Posterior cingulate gyrus (tissue), 11 donors: ENCODE measurements at regions not wholly inside any gene's neighbourhood (a gene's known extent, or its start where the extent isn't known, plus 50 kb on each side); places are given as distances from the start of the nearest gene placed in this dataset.

Experiments
- DNase-seq, 10 donors: peaks; one replicate each; pipeline versions ENCODE4 v3.0.0 to v3.0.0-alpha.2; 2020 to 2021; ENCODE audit warnings: mixed read lengths in 3 of 10
- intact Hi-C: fragments of 100-400 bp; cut with DNase I; formaldehyde crosslinking; loops from one replicate; pipeline ENCODE4 v1.15.1; 2023

DNA sequence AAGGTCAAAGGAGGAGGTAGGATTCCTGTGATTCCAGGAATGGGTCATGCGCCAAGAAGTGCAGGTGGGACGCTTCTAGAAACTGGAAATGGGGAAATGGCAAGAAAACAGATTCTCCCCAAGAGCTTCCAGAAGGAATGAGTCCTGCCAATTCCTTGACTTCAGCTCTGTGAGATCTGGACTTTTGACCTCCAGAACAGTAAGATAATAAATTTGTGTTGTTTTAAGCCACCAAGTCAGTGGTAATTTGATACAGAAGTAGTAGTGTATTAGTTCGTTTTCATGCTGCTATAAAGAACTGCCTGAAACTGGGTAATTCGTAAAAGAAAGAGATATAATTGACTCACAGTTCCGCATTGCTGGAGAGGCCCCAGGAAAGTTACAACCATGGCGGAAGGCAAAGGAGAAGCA, 178.6 kb upstream of the GALNT17 start:
- intact Hi-C loops, result no loop called here
- DNase-seq, result no peak

DNA sequence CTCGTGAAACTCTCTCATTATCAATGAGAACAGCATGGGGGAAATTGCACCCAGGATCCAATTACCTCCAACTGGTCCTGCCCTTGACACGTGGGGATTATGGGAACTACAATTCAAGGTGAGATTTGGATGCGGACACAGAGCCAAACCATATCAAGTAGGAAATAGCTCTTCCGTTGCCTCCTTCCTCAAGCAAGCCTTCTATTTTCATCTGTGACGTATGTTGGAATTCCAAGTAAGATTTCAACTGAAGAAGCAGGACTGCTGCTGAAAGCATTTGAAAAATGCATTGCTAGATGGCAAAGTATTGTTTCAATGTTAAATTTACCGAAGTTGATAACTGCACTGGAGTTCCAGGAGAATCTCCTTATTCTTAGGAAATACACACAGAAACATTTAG, 178.1 kb upstream of the GALNT17 start:
- DNase-seq, result no peak
- intact Hi-C loops, result no loop called here

DNA sequence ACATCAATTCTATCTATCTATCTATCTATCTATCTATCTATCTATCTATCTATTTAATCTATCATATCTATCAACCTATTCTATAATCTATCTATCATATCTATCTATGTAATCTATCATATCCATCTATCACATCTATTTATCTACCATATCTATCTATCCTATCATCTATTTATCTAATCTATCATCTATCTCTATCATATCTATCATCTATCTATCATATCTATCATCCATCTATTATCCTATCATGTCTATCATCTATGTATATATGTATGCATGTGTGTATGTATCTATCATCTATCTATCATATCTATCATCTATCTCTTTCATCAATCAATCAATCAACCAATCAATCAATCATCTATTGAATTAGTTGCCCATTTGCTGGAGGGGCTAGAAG, 159.3 kb upstream of the GALNT17 start:
- intact Hi-C loops, result loop anchor here (1.0 kb wide), 1 partner anchor 17 kb away; no protein-coding TSS in a partner anchor
- DNase-seq, result no peak

DNA sequence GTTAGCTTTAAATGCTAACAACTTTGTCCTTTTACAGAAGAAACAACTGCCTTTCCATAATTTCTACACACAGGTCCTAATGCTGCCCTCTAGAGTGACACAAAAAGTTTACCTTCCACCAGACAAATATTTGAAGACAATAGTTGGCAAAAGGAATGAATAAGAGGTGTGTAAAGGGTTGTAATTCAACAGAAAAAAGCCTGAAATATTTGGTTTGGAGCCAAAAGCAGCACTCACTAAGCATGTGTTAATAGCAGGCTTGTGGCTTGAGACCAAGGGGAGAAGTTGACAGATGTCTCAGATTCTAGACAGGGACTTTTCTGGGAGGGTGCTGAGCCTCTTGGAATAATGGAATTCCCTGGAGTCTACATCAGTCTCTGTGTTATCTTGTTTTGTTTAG, 156.2 kb upstream of the GALNT17 start:
- intact Hi-C loops, result no loop called here
- DNase-seq, result no peak

DNA sequence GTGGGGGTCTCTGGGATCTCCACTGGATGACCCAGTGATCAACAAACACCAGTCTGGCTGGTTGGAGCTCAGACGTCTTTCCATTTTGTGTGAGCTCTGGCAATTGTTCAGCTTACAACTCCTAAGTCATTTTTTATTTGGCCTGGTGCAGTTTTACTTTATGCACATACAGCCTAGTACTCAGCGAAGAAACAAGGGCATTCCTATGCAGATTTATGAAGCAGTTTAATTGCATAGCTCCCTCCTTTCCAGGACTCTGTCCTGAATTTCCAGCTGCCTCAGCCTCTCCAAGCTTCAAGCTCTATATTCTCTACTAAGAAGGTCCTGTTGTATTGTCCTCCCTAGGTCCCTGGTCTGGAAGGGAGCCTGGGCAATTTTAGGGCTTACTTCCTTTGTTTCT, 145.6 kb upstream of the GALNT17 start:
- intact Hi-C loops, result no loop called here

DNA sequence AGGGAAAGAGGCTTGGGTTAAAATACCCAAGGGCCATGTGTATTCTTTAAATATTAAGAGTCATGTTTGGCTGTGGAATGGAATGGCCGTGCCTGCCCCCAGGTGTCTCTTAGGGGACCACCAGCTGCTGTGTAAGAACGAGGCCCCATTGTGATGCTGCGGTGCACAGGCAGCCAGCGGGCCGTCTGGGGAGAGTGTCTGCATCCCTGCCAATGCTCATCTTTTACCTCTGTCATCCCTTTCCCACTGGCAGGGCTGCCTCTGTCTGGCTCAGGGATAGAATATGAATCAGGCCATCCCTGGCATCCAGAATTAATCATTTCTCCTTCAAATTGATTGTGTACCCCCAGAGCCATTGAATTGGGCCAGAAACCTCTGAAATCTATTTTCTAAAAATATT, 137.8 kb upstream of the GALNT17 start:
- no peak for DNase-seq
- intact Hi-C loops, result no loop called here

More for the DNA sequence above, 145.6 kb upstream of the GALNT17 start:
- no peak for DNase-seq

DNA sequence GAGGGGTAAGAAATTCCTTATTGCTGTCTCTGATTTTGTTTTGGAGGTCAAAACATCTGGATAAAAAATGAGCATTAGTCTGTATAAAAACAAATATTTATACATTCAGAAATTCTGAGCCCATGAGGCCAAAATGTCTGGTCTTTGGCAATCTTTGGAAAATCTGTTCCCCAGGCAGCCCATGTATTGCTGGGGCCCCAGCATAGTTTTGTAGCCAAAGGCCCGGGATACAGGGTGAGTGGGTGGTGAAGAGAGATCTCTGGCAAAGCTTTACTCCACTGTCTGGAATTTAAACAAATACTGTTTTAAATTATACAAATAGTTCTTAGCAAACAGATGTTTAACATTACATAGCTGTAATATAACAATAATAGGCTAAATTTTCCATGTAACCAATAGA, 134.7 kb upstream of the GALNT17 start:
- no peak for DNase-seq
- intact Hi-C loops, result no loop called here

DNA sequence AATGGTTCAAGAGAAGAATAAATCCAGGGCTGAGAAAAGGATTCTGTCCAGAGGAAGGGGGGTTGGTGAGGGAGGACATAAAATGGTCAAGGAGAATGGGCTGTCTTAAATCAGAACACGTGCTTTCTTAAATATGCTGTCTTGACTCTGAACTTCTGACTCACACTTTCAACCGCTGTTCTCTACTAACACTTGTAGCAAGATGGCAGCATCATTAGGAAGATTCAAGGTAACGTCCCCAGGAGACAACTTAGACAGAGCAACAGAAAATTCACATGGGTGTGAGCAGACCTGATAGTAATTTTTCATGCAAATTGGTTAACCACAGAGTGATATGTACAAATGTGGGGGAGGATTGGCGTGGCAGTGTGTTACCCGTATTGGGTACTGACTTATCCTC, 126.8 kb upstream of the GALNT17 start:
- DNase-seq, result no peak
- intact Hi-C loops, result no loop called here

DNA sequence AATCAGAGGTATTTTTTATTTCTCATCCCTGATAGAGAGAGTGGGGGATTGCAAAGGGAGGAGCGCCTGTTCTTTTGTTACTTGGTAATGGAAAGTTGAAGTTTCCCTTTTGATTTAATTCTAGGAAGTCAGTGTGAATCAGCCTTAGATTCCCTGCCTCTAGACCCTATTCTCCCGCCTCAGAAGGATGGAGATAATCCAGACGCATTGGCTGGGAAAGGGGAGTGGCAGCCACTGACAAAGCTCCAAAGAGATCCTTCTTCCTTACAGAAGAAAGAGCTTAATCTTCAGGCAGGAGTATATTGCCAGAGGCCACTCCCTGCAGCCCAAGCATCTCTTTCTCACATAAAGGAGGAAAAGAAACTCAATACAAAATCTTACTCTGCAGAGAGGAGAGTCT, 122.3 kb upstream of the GALNT17 start:
- no peak for DNase-seq
- intact Hi-C loops, result no loop called here

DNA sequence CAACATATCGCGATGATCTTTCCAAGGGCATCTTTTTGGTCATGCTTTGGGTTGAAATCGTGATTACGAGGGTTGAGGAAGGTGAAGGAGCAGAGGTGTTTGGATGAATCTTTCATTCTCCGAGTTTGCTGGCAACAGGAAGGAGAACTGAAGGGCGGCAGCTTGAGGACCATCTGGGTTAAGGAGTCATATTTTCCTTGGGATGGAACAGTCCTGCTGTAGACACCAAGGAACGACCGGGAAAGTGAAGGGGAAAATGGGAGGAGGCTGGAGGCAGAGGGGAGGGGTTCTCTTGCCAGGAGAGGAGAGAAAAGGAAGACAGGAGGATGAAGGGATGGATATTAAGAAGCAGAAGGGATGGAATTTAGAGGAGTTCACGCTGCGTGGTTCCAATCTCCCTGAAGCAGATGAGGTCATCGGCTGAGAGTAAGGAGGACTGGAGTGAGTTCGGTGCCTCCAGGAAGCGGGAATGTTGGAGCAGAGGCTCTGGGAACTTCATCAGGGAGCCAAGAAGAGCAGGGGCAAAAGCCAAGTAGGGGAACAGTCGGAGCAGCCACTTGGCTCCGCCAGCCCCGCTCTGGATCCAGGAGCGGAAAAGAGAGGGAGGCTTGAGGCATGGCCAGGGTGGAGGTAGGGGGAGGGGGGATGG, 116.6 kb upstream of the GALNT17 start:
- intact Hi-C loops, result no loop called here
- no peak for DNase-seq

DNA sequence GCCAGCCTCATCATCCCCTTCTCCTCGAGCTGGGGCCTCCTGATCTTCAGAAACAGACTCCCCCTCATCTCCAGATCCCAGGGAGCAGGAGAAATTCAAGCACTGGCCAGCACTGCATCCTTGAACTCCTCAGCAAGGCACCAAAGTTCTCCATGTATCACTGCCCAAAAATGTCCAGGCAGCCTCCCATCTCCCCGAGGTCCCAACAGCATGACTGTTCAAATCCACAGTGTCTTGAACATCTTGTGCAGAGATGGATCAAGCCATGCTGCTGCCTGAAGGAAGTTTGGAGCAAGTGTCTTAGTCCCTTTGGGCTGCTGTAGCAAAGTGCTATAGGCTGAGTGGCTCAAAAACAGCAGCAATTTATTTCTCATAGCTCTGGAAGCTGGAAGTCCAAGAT, 115.5 kb upstream of the GALNT17 start:
- no peak for DNase-seq
- intact Hi-C loops, result no loop called here

DNA sequence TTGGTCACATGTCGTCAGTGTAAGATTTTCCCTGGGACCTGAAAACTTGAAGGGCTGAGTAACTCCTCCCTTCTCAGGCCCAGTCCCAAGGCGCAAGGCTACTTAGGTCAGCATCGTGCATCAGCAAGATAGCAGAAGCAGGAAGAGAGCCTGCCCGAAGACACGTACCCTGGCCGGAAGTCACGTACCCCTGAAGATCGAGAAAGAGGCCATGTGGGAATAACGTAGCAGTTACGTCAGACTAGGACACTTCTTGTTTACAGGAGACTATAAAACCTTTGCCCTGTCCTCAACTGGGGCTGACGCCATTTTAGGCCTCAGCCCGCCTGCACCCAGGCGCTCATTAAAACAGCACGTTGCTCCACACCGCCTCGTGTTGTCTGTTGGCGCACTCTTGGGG, 114.3 kb upstream of the GALNT17 start:
- no peak for DNase-seq
- intact Hi-C loops, result no loop called here

DNA sequence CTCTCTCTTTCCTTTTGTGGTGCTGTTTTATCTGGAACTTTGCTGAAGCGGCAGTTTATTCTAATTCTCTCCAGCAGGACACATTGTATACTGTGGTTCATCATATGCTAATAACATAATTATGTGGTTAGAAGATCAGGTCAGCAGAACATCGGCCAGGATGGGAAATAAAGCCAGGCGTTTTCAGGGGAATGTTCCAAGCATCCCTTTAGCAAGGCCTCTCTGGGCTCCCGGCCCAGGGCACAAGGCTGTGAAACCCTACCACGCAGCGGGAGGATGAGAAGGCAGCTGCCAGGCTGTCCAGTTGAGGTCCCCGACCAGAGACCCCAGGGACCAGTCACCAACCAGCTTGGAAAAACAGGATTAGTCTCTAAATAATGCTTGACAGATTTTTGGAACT, 112.2 kb upstream of the GALNT17 start:
- DNase-seq, result peak in 3 of 10 donors; percentile 9 to 85 (median 14)
- intact Hi-C loops, result no loop called here

DNA sequence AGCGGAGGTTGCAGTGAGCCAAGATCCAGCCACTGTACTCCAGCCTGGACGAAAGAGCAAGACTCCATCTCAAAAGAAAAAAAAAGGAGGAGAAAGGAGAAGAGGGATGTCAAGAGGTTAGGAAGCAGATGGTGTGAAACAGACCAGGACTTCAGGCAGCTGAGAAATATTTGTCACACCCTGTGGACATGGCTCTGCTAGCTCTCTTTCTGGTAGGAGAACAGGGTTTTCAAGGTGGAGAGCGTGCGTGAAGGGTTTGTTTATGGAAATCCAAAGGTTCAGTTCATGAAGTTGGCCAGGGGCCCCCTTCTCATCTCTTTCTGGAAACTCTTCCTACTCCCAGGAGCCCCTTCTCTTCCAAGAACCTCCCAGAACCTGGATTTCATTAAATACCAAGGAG, 110.8 kb upstream of the GALNT17 start:
- intact Hi-C loops, result no loop called here
- DNase-seq, result no peak

DNA sequence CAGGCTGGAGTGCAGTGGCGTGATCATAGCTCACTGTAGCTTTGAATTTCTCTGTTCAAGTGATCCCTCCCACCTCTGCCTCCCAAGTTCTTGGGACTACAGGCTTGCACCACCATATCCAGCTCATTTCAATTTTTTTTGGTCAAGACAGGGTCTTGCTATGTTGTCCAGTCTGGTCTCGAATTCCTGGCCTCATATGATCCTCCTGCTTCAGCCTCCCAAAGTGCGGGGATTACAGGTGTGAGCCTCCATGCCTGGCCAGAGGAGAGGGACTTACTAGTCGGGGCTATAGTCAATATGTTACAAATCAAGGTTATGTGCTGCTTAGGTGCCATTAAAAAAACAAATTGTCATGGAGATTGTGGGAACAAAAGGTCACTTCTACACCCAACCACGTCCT, 105.3 kb upstream of the GALNT17 start:
- intact Hi-C loops, result no loop called here
- DNase-seq, result no peak

DNA sequence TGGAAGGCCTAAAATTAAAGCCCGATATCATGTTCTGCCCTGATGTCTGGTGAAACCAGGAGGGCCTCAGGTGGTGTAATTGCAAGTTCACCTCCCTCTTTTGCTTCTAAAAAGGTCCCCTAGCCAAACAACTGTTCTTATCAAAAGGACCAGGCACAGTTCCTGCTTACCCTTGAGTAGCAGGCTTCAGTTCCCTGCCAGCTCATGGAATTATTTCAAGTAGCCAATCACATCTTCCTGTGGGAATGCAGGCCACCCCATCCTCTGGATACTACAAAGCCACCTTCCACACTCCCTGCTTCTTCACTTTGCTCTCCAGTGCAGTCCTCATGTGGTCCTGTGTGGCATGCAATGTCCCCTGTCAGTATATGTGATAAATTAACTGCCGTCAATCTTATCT, 97.7 kb upstream of the GALNT17 start:
- intact Hi-C loops, result no loop called here
- no peak for DNase-seq

DNA sequence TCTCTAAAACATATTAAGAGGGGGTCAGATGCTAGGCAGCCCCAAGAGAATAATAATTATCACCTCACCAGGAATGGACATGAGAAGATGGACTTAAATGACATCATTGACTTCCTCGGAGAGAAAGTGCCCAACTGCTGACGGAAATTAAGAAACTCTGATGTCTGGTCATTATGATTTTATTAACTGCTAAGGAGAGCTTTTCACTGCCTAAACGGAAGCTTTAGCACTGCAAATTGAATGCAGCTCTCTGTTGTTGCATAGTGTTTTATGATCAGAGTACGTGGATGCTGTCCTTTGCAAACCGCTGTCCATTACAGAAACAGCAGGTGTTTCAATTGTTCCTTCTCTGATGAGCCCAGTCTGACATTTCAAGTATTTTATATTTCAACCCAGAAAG, 89.4 kb upstream of the GALNT17 start:
- intact Hi-C loops, result no loop called here
- no peak for DNase-seq

DNA sequence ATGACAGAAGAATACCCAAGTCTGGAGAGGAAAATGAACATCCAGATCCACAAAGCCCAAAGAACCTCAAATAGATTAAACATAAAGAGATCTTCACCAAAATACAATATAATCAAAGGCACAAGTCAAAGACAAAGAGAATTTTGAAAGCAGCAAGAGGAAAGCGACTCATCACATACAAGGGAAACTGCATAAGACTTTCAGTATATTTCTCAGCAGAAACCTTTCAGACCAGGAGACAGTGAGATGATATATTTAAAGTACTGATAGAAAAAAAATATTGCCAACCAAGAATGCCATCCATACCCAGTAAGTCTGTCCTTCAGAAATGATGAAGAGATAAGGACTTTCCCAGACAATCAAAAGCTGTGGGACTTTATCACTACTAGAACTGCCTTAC, 81.5 kb upstream of the GALNT17 start:
- intact Hi-C loops, result no loop called here
- DNase-seq, result no peak

DNA sequence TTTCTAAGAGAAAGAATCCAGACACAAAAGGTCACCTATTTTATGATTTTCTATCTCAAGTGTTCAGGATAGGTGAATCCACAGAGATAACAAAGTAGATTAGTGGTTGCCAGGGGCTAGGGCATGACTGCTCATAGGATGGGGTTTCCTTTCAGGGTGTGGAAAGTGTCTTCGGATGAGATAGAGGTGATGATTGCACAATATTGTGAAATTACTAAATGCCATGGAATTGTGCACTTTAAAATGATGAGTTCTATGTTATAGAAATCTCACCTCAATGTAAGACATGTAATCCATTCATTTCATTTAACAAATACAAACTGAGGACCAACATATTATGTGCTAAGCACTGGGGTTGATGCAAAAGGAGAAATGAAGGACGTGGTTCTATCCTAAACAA, 76.4 kb upstream of the GALNT17 start:
- no peak for DNase-seq

DNA sequence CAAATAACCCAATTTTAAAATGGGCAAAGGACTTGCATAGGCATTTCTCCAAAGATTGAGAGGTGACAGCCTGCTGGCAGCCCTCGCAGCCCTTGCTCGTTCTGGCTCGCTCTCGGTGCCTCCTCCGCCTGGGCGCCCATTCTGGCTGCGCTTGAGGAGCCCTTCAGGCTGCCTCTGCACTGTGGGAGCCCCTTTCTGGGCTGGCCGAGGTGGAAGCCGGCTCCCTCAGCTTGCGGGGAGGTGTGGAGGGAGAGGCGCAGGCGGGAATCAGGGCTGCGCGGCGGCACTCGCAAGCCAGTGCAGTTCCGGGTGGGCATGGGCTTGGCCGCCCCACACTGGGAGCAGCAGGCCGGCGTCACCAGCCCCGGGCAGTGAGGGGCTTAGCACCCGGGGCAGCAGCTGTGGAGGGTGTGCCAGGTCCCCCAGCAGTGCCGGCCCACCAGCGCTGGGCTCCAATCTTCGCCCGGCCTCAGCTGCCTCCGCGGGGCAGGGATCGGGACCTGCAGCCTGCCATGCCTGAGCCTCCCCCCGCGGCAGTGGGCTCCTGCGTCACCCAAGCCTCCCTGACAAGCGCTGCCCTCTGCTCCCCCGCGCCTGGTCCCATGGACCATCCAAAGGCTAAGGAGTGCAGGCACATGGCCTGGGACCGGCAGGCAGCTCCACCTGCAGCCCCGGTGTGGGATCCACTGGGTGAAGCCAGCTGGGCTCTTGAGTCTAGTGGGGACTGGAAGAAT, 54.0 kb upstream of the GALNT17 start:
- intact Hi-C loops, result no loop called here
- DNase-seq, result peak in 1 of 10 donors; percentile 79

More for the DNA sequence above, 76.4 kb upstream of the GALNT17 start:
- intact Hi-C loops, result no loop called here
